HK-2 (cell line): ENCODE measurements at regions not wholly inside any gene's neighbourhood (a gene's known extent, or its start where the extent isn't known, plus 50 kb on each side); places are given as distances from the start of the nearest gene placed in this dataset.

ENCODE experiments used
- DNase-seq: peaks from one replicate; pipeline ENCODE4 v3.0.0-alpha.2; 2018; ENCODE audit not compliant: unreplicated experiment

DNA sequence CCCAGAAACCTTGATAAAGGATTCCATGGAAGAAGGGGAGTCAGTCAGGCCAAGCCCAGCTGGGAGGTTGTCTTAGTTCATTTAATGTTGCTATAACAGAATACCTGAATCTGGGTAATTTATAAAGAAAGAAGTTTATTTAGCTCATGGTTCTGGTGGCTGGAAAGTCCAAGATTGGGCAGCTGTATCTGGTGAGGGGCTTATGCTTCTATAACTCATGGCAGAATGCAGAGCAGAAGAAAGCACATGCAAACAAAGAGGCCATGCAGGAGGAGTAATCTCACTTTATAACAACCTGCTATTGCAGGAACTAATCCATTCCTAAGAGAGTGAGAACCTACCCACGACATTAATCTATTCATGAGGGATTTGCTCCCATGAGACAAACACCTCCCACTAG, 54.2 kb upstream of the ANKRD1 start:
- DNase-seq = no peak

DNA sequence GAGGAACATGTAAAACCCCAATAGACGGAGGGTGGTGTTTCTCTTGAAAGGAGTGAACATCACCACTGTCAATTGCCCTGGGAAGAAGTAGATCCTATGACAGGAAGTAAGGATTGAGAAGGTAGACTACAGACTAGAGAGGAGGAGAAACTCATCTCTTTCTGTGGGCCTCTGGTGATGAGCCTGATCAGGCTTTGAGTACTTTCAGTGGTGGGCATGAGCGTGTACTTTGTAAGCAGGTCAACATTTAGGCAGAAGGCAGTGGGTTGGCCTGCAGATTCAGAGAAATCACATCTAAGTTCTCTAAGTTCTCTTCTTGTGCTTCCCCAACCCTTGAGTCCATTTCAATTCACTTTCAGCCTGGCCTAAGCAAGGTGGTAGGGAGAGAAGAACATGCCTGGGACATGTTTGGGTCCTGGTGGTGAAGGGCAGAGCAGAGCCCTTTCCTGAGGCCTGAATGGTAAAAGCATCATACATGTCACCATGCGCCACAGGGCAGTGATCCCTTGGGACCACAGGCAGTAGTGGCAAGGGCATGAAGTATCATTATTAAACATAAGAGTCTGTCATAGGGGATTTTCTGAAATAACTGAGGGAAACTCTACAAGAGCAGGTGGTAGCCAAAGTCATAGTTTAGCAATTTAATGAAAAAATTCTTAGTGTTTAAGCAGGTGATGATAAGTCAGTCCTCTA, 56.4 kb upstream of the ANKRD1 start:
- no peak for DNase-seq

DNA sequence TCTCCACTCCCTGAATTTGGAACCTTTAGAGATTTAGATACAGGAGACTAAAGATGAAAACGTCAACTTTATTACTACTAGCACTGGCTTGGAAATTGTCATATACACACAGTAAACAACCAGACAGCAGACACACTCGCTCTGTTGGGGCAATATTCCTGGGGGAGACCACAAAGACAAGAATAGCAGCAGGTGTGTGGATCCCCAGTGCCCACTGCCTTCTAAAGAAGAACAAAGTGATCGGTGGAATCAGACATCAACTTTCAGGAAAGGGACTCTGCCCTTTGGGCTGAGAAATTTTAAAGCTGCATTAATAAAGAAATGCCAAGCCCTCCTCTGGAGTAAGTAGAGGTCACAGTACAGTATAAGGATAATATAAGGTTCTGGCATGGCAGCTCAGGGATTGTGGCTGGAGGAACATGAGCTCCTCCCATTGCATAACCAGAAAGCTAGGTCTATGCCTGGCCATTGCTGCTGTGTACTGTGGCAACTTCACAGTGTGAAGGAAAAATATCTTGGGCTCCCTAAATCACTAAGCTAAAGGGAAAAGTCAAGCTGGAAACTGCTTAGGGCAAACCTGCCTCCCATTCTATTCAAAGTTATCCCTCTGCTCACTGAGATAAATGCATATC, 57.1 kb upstream of the ANKRD1 start:
- no peak for DNase-seq

DNA sequence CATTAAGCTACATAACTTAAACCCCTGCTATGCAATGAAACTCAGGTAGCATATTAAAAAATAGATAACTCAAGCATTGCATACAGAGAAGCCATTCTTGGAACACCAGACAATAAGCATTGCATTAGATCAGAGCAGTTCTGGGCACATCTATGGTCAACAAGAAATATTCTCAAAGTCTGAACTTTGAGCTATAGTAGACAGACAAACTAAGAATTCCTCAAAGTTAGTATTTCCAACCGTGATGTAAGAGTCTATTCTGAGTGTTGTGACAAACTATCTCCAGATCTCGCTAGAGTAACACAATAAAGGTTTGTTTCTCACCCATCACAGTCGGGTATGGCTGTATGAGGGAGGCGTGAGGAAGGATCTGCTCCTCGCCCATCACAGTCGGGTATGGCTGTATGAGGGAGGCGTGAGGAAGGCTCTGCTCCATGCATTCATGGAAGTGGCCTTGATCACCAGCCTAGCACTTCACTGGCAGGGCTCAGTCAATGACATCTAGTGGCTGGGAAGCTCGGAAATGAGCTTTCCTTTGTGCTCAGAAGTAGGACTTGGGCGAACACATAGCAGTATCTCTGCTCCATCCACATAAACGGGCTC, 61.6 kb upstream of the ANKRD1 start:
- no peak for DNase-seq

DNA sequence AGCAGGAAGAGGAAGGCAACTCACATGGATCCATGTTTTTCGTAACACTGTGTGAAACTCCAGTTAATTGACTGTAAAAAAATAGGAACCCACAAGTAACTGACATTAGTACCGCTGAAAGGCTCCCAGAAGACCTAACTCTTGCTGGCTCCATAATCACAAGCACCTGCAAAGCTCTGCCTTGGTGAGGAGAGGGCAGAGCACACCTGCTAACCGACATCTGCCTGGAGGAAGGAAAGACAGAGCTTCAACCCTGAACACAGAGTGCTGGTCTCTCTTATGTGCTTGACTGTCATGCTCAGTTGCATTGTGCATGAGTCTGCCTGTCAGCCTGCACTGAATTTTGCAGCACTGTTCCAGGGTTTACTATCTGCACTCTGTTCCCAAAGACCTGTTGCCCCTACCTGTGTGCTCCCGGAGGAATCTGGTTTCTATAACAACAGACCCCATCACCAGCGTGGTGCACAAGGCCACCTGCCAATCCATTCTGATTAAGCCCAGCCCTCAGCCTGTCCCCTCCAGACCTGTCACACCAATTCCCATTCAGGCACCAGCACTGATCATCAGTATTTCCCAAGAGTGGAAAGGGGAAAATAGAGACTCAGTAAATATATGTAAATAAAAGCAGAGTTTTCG, 63.1 kb upstream of the ANKRD1 start:
- DNase-seq = no peak

DNA sequence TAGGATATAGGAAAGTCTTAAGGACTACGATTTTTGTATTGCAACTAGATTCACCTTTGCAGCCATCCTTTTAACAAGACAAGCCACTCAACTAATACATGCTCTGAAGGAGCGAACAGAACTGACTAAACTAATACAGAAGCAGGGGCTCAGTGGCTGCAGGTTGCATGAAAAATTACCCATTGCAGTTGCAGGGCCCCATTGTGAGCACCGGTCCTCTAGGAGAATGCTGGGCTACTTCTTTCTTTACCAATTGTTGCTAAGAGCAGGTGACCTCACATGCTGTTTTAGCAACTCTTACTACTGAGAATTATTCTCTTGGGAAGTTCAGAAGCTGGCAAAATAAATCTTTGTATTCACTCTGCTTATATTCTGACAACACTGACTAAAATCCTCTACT, 64.0 kb upstream of the ANKRD1 start:
- no peak for DNase-seq

DNA sequence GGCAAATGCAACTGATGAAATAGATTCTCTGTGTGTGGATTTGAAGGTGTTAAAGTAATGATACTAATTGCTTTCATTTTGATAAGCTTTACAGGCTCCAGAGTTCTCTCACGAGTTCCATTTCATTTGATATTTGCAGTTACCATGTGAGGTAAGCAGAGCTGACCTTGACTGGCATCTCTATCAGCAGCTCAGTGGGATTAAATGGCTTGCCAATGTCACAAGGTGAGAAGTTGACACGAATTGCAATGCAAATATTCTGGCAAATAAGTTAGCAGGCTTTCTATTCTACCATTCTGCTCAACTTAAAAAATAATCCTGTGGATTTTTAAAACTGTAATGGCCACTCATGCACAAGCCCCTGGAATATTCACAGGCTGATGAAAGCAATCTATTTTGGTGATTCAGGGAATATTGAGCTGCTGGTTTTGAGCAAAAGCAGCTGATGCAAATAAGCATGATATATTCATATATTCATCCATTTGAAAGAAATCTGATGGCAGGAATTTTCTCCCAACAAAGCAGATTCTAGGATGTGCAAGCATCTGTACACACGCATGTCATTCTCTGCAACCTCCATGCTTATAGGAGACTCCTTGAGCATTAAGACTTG, 64.5 kb upstream of the ANKRD1 start:
- DNase-seq = no peak

DNA sequence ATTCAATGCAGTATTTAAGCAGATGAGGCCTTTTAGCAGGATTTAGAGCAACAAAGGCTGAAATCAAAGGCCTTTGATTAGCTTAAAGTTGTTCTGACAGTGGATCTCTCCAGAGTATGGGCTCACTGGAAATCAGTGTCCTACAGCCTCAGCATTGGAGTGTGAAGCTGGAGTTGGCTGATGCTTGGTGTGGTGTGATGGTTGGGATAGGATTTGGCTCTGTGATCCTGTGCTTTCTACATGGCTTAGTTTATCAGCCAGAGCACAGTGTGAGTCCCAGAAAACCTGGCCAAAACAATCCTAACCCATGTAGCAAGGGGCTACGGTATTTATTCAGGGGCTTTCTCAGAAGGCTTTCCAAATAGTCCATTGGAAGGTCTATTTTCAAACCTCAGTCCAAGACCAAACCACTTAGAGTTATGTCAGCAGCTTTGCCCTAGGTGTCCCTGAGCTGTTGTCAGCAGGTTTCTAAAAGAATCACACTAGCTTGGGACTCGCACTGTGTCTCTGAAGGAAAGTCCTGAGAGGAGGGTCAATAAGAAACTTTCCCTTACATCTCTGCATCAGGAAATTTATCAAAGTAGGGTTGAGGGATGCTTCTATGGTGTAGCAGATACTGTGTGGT, 65.4 kb upstream of the ANKRD1 start:
- no peak for DNase-seq

DNA sequence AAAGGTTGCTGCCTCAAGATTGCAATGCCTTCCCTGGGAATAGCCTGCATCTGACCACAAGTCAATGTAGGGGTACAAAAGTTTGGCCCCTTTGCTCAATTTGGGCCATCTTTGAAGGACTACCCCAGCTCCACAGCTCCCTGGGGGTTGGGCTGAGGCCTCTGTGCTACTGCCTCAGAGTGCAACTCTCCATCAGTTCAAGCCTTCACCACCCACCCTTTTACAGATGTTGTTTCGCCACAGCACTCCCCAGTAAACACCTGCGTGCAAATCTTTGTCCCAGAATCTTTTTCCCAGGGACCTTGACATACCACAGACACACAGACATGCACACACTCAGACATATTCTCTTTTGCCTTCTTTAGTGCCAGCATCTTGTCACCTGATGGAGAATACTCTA, 66.0 kb upstream of the ANKRD1 start:
- DNase-seq = no peak

DNA sequence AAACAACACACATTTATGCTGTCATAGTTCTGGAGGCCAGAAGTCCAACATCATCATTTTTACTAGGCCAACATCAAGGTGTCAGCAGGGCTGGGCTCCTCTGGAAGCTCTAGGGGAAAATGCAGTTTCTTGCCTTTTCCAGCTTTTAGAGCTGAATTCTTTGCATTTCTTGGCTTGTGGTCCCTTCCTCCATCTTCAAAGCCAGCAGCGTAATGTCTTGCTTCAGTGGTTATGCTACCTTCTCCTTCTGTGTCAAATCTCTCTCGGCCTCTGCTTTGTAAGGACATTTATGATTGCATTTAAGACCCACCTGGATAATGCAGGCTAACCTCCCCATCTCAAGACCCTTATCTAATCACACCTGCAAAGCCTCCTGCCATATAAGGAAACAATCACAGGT, 66.5 kb upstream of the ANKRD1 start:
- DNase-seq = no peak

DNA sequence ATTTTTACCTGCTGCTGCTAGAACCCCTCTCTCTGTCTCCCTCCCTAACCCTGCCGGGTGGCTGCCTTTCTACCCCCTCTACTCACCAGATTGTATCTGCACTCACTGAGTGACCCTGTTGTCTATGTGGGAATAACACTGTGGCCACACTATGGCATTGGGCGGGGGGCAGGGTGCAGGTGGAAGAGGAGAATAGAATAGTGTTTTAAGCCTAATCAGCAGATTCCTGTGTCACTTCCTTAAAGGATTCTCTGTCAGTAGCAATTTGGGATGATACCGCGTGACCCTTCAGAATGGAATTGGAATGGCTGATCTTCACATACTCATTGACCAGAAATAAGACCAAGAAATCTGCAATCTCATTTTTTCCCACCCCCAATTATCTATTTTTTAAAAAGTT, 67.1 kb upstream of the ANKRD1 start:
- DNase-seq = no peak

DNA sequence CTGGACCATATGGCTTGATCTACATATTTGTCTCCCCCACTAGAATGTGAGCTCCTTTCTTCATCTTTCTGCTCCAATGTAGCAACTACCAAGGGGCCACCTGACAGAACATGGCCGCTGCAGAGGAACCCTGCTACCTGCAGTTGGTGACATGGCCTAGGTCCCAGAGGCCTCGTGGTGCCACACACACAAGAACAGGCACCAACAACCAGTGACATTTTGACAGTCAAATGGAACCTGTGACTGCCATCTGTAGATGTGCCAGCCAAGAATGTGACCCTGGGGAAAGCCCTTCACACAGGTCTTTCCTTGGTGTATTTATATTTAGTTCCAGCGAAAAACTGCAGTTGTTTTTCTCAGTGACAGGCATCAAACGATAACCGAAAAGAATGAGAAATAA, 67.9 kb upstream of the ANKRD1 start:
- no peak for DNase-seq

DNA sequence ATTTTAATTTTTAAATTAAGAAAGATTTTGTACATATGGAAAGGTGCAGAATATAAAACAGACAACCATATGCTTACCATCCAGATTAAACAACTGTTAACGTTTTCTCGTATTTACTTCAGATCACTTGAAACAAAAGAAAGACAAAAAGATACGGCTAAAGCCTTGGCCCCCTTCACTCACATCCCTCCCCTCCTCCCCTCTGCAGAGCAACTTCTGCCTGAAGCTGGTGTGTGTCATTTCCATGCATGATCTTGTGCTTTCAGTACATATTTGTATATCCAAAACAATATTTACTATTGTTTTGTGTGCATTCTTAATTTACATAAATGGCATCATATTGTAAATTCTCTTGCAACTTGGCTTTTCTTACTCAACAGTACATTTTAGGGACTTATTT, 68.5 kb upstream of the ANKRD1 start:
- no peak for DNase-seq

DNA sequence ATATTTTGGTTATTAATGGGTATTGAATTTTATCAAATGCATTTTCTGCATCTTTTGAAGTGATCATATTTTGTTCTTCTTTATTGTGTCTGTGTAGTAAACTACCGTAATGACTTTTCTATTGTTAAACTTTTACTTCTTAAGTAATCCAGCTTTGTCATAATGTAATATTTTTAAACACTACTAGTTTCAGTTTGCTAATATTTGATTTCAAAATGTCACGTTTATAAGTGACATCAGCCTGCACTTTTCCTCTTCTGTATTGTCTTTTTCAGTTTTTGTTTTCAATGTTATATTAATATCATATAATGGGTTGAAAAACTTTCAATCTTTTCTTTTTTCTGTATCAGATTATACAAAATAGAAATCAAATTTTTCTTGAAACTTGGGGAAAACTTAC, 71.6 kb upstream of the ANKRD1 start:
- no peak for DNase-seq

DNA sequence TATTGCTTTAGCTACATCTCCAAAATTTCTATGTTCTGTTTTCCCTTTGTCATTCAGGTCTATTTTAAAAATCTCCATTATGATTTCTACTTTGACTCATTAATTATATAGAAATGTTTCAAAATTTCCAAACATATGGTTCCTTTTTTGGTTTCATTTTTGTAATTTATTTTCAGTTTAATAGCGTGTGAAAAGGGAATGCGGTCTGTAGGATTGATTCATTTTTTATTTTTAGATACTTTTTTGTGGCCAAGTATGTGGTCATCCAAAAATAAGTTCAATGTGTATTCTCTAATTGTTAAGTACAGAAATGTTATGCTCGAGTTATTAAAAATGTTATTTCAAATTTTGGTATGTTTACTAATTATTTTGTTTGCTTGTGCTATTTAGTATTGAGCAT, 72.5 kb upstream of the ANKRD1 start:
- no peak for DNase-seq

DNA sequence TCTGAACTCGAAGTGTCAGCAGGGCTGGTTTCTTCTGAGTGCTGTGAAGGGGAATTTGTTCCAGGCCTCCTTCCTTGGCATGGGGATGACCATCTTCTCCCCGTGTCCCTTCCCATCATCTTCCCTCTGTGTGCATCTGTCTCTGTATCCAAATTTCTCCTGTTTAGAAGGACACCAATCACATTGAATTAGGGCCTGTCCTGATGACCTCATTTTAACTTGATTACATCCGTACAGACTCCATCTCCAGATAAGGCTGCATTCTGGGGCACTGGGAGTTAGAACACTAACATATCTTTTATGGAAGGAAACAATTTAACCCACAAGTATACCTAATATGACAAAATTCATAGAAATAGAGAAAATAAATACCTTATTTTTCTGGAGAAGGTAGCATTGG, 76.8 kb upstream of the ANKRD1 start:
- no peak for DNase-seq

DNA sequence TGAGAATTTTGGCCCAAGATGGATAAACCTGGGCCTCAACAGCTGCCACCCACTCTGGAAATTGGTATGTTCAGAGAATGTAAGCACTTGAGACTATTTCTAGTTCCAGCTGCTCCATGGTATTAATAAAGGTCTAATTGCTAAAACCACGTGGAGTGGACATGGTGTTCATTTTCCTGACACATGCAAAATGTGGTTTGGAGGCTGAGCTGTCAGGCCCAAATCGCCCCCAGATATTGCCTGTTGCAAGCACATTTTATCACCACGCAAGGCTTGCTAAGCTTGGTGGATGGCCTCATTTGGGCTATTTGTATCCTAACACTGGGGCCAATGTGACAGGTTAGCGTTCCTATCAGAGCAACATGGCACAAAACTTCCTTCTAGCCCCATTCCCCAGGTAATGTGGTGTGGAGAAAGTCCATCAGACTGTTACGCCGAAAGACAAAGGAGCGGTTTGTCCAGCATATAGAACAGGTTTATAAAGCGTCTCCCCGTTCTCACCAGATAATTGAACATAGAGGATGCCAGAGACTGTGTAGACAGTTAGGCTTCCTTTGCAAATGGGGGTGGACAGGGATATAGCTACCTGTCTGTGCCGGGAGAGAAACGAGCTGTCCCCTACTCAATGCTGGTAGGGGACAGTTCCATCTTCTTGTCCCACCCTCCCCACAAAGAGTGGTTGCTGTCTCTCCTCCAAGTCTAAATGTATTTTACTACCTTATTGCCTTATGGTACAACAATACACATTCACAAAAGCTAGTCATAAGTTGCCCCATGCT, 78.0 kb upstream of the ANKRD1 start:
- no peak for DNase-seq

DNA sequence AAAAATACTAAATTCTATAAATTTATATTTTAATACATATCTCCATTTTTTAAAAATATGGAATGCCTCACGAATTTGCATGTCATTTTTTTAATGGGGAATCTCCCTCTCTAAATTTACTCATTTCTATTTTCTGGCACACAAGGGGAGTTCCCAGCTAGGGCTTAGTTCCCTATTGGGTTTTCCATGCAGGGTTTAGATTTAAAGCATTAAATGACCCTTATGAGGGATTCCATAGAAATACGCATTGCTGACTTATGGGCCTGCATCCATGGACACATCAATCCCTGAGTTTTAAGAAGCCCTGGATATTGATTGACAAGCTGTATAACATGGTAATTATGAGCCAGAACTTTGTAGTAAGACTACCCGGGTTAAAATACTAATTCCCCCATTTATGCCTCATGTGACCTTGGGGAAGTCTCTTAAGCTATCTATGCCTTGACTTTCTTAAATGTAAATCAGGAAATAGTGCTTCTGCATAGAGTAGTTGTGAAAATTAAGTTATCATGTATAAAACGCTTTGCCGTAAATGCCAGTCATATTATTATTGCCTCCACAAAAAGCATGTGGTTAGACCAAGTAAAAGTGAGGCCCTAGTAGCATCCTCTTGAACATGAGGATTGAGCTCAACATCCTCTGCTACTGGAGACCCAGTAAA, 78.8 kb upstream of the ANKRD1 start:
- DNase-seq = no peak

DNA sequence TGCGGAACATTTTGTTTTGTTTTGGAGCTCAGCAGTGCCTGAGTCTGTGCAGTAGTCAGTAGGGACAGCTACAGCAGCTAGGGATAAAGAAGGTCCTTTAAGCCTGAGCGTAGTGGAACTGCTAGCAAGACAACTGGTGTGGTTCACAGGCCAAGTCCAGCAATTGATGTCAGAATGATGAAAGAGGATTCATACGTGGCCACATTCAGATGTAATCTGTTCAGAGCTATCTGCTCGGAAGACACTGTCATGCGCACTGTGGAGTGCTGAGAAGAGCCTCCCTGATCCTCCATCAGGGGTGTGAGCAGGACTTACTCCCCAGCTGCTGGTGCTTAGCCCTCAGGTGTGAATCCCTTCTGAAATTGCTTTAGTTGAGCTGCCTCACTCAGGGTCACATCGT, 79.6 kb upstream of the ANKRD1 start:
- no peak for DNase-seq

DNA sequence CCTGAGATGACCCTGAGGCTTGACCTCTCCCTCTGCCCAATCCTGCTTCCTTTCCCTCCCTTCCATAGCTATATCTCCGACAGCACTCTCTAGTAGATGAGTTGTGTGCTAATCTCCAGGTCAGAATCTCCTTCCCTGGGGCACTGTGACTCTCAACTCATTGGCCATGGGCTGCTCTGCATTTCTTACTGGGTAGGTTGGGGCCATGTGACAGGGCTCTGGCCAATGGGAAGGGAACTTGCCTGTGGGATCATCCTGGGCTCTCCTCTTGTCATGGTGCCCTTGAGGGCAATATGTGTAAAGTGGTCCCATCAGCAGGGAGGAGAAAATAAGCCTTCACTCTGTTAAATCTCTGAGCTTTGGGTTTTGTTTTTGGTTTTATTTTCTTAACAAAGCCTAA, 80.1 kb upstream of the ANKRD1 start:
- DNase-seq = no peak

DNA sequence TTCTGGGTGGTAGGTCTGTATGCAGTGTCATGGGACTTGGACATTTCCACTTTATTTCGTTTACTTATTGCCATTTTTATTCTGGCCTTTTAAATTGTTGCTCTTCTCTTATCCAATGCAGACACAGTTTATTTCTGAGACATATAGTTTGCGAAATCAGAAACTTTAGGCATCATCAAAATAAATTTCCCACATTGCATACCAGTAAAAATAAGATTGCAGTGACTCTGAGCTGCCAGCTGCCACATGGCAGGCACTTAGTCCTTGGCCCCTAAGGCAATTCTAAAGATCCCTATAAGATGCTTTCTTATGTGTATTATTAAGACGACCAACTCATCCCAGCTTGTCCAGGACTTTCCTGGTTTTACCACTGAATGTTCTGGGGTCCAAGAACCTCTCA, 81.8 kb upstream of the ANKRD1 start:
- DNase-seq = no peak
